GM23338 (cell line): ENCODE measurements at regions not wholly inside any gene's neighbourhood (a gene's known extent, or its start where the extent isn't known, plus 50 kb on each side); places are given as distances from the start of the nearest gene placed in this dataset.

Experiments
- ATAC-seq: fragments of 200-7000 bp; cut with Tn5 transposase; 3 replicates; pipeline ENCODE4 v1.9.1; 2020
- DNase-seq: peaks from one replicate; pipeline ENCODE4 v3.0.0-alpha.2; 2015; ENCODE audit warnings: low spot score
- H2AFZ ChIP-seq: fragments of 200-600 bp; sonication (generic); 2 replicates; pipeline ENCODE4 v1.8.0; 2016; ENCODE audit warnings: antibody characterized with exemption, mild to moderate bottlenecking, moderate library complexity
- H3F3A ChIP-seq: fragments of 200-600 bp; sonication (generic); replicated peaks from 2 replicates; pipeline ENCODE4 v1.8.0; 2017; ENCODE audit warnings: antibody characterized with exemption, mixed run types, low read depth
- H3K27ac ChIP-seq: fragments of 200-600 bp; sonication (generic); 2 replicates; pipeline ENCODE4 v1.6.1; 2016; ENCODE audit warnings: low read depth
- H3K27me3 ChIP-seq: fragments of 200-600 bp; sonication (generic); 2 replicates; pipeline ENCODE4 v1.8.0; 2016; ENCODE audit warnings: mild to moderate bottlenecking, mixed run types, moderate library complexity; ENCODE audit not compliant: insufficient read depth
- H3K36me3 ChIP-seq: fragments of 200-600 bp; sonication (generic); 2 replicates; pipeline ENCODE4 v1.8.0; 2016; ENCODE audit warnings: mild to moderate bottlenecking; ENCODE audit not compliant: insufficient read depth
- H3K4me1 ChIP-seq: fragments of 200-600 bp; sonication (generic); 2 replicates; pipeline ENCODE4 v1.8.0; 2016; ENCODE audit warnings: mild to moderate bottlenecking, moderate library complexity; ENCODE audit not compliant: insufficient read depth
- H3K4me2 ChIP-seq: fragments of 200-600 bp; sonication (generic); 2 replicates; pipeline ENCODE4 v1.7.1; 2017; ENCODE audit warnings: mixed run types
- H3K4me3 ChIP-seq: fragments of 200-600 bp; sonication (generic); 2 replicates; pipeline ENCODE4 v1.6.1; 2016; ENCODE audit warnings: mixed run types
- H3K79me2 ChIP-seq: fragments of 200-600 bp; sonication (generic); replicated peaks from 2 replicates; pipeline ENCODE4 v1.8.0; 2017; ENCODE audit warnings: mild to moderate bottlenecking; ENCODE audit not compliant: insufficient read depth
- H3K9me2 ChIP-seq: fragments of 200-600 bp; sonication (generic); 2 replicates; pipeline ENCODE4 v1.8.0; 2017; ENCODE audit not compliant: insufficient read depth
- H4K20me1 ChIP-seq: fragments of 200-600 bp; sonication (generic); replicated peaks from 2 replicates; pipeline ENCODE4 v1.8.0; 2017; ENCODE audit warnings: mild to moderate bottlenecking; ENCODE audit not compliant: insufficient read depth
- H3K27ac Mint-ChIP-seq: 2 replicates; pipeline ENCODE4 v1.8.0; 2020; ENCODE audit warnings: inconsistent platforms, mild to moderate bottlenecking, moderate library complexity, mixed read lengths
- H3K27me3 Mint-ChIP-seq: 3 replicates; pipeline ENCODE4 v1.8.0; 2022; ENCODE audit warnings: low read depth, mild to moderate bottlenecking, moderate library complexity, mixed read lengths, inconsistent platforms; ENCODE audit not compliant: insufficient read depth, poor library complexity
- H3K36me3 Mint-ChIP-seq: 3 replicates; pipeline ENCODE4 v1.8.0; 2021; ENCODE audit warnings: low read depth, mild to moderate bottlenecking, inconsistent platforms, moderate library complexity, mixed read lengths
- H3K4me1 Mint-ChIP-seq: 3 replicates; pipeline ENCODE4 v1.8.0; 2020; ENCODE audit warnings: mild to moderate bottlenecking, inconsistent platforms, mixed read lengths
- H3K4me3 Mint-ChIP-seq: 3 replicates; pipeline ENCODE4 v1.8.0; 2021; ENCODE audit warnings: moderate library complexity, mild to moderate bottlenecking, inconsistent platforms, mixed read lengths
- H3K9me3 Mint-ChIP-seq: 3 replicates; pipeline ENCODE4 v1.8.0; 2020; ENCODE audit warnings: moderate library complexity, mild to moderate bottlenecking, inconsistent platforms, mixed read lengths
- EZH2 ChIP-seq: fragments of 200-600 bp; sonication (generic); IDR thresholded peaks from one replicate; pipeline ENCODE4 v1.8.0; 2017; ENCODE audit warnings: antibody characterized with exemption, mild to moderate bottlenecking, low read depth; ENCODE audit not compliant: unreplicated experiment
- ZNF331 ChIP-seq: fragments of 250-450 bp; sonication (Bioruptor Pico); IDR thresholded peaks from 2 replicates; pipeline ENCODE4 v1.5.0; 2020; ENCODE audit warnings: low read depth, mild to moderate bottlenecking, moderate library complexity
- TF ChIP-seq, protein P1 (sequence below): fragments of 250-450 bp; sonication (Bioruptor Pico); IDR thresholded peaks from 2 replicates; pipeline ENCODE4 v1.5.0; 2020; ENCODE audit warnings: mild to moderate bottlenecking, moderate library complexity
- TF ChIP-seq, protein P2 (sequence below): IDR thresholded peaks from one replicate; pipeline ENCODE4 v1.6.1; 2018; ENCODE audit warnings: antibody characterized with exemption; ENCODE audit not compliant: unreplicated experiment

DNA sequence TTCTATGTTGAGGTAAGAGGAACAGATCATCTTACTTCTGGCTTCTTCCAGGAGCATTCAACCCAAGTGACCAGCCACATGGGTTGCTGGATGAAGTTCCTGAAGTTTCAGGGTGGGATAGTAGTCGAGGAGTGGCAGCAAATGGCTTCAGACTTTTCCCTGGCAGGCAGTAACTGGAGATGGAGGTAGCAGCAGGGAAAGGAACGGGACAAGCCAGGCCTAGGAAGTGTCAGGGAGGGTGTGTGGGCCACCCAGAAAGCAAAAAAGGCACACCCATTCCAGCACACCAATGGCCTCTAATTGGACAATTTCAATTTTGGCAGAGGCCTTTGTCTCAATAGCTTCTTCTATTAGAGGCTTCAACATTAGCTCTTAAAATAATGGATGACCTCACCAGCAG is 498.6 kb upstream of the ATP11B start (continued):
- TF ChIP-seq, protein P1, sequence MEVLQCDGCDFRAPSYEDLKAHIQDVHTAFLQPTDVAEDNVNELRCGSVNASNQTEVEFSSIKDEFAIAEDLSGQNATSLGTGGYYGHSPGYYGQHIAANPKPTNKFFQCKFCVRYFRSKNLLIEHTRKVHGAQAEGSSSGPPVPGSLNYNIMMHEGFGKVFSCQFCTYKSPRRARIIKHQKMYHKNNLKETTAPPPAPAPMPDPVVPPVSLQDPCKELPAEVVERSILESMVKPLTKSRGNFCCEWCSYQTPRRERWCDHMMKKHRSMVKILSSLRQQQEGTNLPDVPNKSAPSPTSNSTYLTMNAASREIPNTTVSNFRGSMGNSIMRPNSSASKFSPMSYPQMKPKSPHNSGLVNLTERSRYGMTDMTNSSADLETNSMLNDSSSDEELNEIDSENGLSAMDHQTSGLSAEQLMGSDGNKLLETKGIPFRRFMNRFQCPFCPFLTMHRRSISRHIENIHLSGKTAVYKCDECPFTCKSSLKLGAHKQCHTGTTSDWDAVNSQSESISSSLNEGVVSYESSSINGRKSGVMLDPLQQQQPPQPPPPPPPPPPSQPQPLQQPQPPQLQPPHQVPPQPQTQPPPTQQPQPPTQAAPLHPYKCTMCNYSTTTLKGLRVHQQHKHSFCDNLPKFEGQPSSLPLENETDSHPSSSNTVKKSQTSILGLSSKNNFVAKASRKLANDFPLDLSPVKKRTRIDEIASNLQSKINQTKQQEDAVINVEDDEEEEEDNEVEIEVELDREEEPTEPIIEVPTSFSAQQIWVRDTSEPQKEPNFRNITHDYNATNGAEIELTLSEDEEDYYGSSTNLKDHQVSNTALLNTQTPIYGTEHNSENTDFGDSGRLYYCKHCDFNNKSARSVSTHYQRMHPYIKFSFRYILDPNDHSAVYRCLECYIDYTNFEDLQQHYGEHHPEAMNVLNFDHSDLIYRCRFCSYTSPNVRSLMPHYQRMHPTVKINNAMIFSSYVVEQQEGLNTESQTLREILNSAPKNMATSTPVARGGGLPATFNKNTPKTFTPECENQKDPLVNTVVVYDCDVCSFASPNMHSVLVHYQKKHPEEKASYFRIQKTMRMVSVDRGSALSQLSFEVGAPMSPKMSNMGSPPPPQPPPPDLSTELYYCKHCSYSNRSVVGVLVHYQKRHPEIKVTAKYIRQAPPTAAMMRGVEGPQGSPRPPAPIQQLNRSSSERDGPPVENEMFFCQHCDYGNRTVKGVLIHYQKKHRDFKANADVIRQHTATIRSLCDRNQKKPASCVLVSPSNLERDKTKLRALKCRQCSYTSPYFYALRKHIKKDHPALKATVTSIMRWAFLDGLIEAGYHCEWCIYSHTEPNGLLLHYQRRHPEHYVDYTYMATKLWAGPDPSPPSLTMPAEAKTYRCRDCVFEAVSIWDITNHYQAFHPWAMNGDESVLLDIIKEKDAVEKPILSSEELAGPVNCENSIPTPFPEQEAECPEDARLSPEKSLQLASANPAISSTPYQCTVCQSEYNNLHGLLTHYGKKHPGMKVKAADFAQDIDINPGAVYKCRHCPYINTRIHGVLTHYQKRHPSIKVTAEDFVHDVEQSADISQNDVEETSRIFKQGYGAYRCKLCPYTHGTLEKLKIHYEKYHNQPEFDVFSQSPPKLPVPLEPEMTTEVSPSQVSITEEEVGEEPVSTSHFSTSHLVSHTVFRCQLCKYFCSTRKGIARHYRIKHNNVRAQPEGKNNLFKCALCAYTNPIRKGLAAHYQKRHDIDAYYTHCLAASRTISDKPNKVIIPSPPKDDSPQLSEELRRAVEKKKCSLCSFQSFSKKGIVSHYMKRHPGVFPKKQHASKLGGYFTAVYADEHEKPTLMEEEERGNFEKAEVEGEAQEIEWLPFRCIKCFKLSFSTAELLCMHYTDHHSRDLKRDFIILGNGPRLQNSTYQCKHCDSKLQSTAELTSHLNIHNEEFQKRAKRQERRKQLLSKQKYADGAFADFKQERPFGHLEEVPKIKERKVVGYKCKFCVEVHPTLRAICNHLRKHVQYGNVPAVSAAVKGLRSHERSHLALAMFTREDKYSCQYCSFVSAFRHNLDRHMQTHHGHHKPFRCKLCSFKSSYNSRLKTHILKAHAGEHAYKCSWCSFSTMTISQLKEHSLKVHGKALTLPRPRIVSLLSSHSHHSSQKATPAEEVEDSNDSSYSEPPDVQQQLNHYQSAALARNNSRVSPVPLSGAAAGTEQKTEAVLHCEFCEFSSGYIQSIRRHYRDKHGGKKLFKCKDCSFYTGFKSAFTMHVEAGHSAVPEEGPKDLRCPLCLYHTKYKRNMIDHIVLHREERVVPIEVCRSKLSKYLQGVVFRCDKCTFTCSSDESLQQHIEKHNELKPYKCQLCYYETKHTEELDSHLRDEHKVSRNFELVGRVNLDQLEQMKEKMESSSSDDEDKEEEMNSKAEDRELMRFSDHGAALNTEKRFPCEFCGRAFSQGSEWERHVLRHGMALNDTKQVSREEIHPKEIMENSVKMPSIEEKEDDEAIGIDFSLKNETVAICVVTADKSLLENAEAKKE (CRISPR knock-in tag): no peak
- TF ChIP-seq ZNF331 (CRISPR knock-in tag): no peak

DNA sequence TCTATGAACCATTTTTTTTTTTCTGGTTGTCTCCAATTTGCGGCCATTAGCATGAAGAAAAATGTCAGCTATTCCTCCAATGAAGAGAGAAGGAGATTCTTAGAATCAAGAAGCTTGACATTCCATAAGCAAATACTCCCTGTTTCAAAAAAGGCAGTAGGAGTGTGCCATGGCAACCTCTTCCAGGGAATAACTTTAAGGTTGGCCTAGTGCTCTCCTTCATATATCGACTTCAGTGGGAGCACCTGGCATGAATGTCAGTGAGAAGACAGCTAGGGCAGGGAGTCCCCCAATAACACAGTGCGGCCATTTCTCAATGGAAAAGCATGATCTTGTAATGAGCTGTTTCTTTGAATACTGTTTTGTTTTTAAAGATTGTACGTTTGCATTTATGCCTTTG is 493.0 kb upstream of the ATP11B start:
- Histone ChIP-seq H3K4me1 (no peaks in the 10 kb centered on the region), H3F3A (no peaks in the 10 kb centered on the region), H3K4me3 (no peak overlapping the region), H3K4me2 (no peak overlapping the region), H3K27ac (no peak overlapping the region), H2AFZ (no peak overlapping the region), H3K79me2 (no peaks in the 10 kb centered on the region), H4K20me1 (no peaks in the 10 kb centered on the region), H3K27me3 (no peaks in the 10 kb centered on the region), H3K36me3 (no peaks in the 10 kb centered on the region), H3K9me2 (no peaks in the 10 kb centered on the region)
- DNase-seq (no peak), ATAC-seq (no peak)
- Mint-ChIP-seq H3K4me3 (no peak overlapping the region), H3K9me3 (no peaks in the 10 kb centered on the region), H3K4me1 (no peaks in the 10 kb centered on the region), H3K27me3 (peaks cover 6% of the 10 kb centered on the region), H3K27ac (no peak overlapping the region), H3K36me3 (no peaks in the 10 kb centered on the region)
- TF ChIP-seq EZH2: no peak
- TF ChIP-seq, protein P1 (CRISPR knock-in tag): no peak
- TF ChIP-seq, protein P2, sequence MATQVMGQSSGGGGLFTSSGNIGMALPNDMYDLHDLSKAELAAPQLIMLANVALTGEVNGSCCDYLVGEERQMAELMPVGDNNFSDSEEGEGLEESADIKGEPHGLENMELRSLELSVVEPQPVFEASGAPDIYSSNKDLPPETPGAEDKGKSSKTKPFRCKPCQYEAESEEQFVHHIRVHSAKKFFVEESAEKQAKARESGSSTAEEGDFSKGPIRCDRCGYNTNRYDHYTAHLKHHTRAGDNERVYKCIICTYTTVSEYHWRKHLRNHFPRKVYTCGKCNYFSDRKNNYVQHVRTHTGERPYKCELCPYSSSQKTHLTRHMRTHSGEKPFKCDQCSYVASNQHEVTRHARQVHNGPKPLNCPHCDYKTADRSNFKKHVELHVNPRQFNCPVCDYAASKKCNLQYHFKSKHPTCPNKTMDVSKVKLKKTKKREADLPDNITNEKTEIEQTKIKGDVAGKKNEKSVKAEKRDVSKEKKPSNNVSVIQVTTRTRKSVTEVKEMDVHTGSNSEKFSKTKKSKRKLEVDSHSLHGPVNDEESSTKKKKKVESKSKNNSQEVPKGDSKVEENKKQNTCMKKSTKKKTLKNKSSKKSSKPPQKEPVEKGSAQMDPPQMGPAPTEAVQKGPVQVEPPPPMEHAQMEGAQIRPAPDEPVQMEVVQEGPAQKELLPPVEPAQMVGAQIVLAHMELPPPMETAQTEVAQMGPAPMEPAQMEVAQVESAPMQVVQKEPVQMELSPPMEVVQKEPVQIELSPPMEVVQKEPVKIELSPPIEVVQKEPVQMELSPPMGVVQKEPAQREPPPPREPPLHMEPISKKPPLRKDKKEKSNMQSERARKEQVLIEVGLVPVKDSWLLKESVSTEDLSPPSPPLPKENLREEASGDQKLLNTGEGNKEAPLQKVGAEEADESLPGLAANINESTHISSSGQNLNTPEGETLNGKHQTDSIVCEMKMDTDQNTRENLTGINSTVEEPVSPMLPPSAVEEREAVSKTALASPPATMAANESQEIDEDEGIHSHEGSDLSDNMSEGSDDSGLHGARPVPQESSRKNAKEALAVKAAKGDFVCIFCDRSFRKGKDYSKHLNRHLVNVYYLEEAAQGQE: no peak
